HG02885 (cell line): ENCODE measurements at regions not wholly inside any gene's neighbourhood (a gene's known extent, or its start where the extent isn't known, plus 50 kb on each side); places are given as distances from the start of the nearest gene placed in this dataset.
"Not testable (repeated sequence)": the region's sequence is repeated elsewhere in the genome, so short reads cannot be mapped to it uniquely, and the experiment has no call there.

Experiments
- ATAC-seq: cut with Tn5 transposase; IDR thresholded peaks from one replicate; pipeline ENCODE4 v1.9.1; 2021; ENCODE audit warnings: mild to moderate bottlenecking; ENCODE audit not compliant: unreplicated experiment, poor library complexity

- ATAC-seq = no peak
These were observed 494.5 kb upstream of the LARGE1 start for GRCh38 chr22:34414467-34415440.

GRCh38 chr22:34416022-34416860 is 496.0 kb upstream of the LARGE1 start:
- no peak for ATAC-seq

- ATAC-seq = not testable (repeated sequence)
These were observed 502.7 kb upstream of the LARGE1 start for GRCh38 chr22:34422948-34423347.

- ATAC-seq = no peak
These were observed 507.2 kb upstream of the LARGE1 start for GRCh38 chr22:34427436-34427835.

- no peak for ATAC-seq
These were observed 507.6 kb upstream of the LARGE1 start for GRCh38 chr22:34427841-34428240.

- ATAC-seq = no peak
These were observed 509.0 kb upstream of the LARGE1 start for GRCh38 chr22:34429314-34429713.

- ATAC-seq = no peak
These were observed 510.1 kb upstream of the LARGE1 start for GRCh38 chr22:34430386-34430785.

GRCh38 chr22:34434371-34434770 is 514.1 kb upstream of the LARGE1 start:
- no peak for ATAC-seq

GRCh38 chr22:34437140-34437539 is 516.9 kb upstream of the LARGE1 start:
- no peak for ATAC-seq

GRCh38 chr22:34454598-34454997 is 534.3 kb upstream of the LARGE1 start:
- no peak for ATAC-seq

- no peak for ATAC-seq
These were observed 542.5 kb upstream of the LARGE1 start for GRCh38 chr22:34462795-34463194.

GRCh38 chr22:34475886-34476285 is 555.6 kb upstream of the LARGE1 start:
- no peak for ATAC-seq

- ATAC-seq = no peak
These were observed 556.5 kb upstream of the LARGE1 start for GRCh38 chr22:34476762-34477161.

GRCh38 chr22:34481090-34481489 is 560.8 kb upstream of the LARGE1 start:
- no peak for ATAC-seq

- ATAC-seq = no peak
These were observed 566.1 kb upstream of the LARGE1 start for GRCh38 chr22:34486381-34486780.

- no peak for ATAC-seq
These were observed 569.6 kb upstream of the LARGE1 start for GRCh38 chr22:34489861-34490260.

GRCh38 chr22:34490886-34491285 is 570.6 kb upstream of the LARGE1 start:
- no peak for ATAC-seq

GRCh38 chr22:34493486-34493885 is 572.5 kb upstream of the ISX start:
- ATAC-seq = no peak

GRCh38 chr22:34501366-34501965 is 564.5 kb upstream of the ISX start:
- ATAC-seq = no peak

- ATAC-seq = no peak
These were observed 563.1 kb upstream of the ISX start for GRCh38 chr22:34502821-34503220.

- no peak for ATAC-seq
These were observed 557.2 kb upstream of the ISX start for GRCh38 chr22:34508797-34509196.
